ENCODE measurements at regions not wholly inside any gene's neighbourhood (a gene's known extent, or its start where the extent isn't known, plus 50 kb on each side); places are given as distances from the start of the nearest gene placed in this dataset.

DNA sequence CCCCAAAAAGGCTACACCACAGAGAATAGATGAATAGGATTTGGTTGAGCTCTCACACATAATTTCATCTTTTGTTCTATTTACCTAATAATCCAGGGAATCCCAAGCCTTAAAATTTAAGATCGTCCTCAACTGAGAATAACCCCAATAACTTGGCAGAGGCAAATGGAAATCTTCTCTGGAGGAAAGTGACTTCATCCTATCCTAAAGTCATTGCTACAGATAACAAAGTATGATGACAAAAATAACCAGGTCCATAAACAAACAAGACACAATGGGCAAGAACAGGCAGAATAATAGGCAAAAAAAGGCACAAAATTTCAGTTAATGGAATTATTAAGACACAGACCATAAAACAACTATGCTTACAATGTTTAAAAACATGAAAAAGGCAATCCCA, 177.3 kb upstream of the STK26 start:
- TF ChIP-seq, protein P1, sequence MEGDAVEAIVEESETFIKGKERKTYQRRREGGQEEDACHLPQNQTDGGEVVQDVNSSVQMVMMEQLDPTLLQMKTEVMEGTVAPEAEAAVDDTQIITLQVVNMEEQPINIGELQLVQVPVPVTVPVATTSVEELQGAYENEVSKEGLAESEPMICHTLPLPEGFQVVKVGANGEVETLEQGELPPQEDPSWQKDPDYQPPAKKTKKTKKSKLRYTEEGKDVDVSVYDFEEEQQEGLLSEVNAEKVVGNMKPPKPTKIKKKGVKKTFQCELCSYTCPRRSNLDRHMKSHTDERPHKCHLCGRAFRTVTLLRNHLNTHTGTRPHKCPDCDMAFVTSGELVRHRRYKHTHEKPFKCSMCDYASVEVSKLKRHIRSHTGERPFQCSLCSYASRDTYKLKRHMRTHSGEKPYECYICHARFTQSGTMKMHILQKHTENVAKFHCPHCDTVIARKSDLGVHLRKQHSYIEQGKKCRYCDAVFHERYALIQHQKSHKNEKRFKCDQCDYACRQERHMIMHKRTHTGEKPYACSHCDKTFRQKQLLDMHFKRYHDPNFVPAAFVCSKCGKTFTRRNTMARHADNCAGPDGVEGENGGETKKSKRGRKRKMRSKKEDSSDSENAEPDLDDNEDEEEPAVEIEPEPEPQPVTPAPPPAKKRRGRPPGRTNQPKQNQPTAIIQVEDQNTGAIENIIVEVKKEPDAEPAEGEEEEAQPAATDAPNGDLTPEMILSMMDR (conservative IDR thresholded peaks at IDR 0.05; ENCODE audit: low read depth, low read length): no peak
- no peak for TF ChIP-seq EZH2 (IDR thresholded peaks at IDR 0.05; ENCODE audit: low read length, unreplicated experiment)
